ENCODE measurements at regions not wholly inside any gene's neighbourhood (a gene's known extent, or its start where the extent isn't known, plus 50 kb on each side); places are given as distances from the start of the nearest gene placed in this dataset.

DNA sequence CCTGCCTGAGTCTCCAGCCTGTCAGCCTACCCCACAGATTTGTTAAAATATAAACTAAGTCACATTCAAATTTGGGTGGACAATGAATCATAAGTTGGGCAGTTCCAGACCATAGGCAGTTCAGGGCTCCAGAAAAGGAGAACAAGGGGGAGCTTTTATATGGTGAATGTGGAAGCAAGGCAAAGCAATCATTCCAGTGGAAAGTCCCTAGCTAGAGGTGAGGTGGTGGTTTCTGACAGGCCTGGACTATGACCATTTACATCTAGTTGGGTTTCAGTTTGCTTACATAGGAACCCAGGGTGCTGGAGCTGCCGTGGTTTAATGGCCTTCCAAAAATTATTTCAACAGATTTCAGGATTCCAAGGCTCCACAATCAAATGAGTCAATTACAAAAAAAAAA lies 207.3 kb downstream of the AEBP2 start:
- no peak overlapping the region for H3K27ac ChIP-seq (ENCODE audit: low read depth, low read length, poor library complexity, severe bottlenecking)
- no peaks in the 10 kb centered on the region for H3K4me1 ChIP-seq (ENCODE audit: insufficient read depth, low read length, poor library complexity, severe bottlenecking)
- intact Hi-C loops (cut with micrococcal nuclease; ENCODE audit: unreplicated experiment), result no loop called here
- H3K4me2 ChIP-seq (ENCODE audit: low read length), result no peak overlapping the region
- no peaks in the 10 kb centered on the region for H3K9me3 ChIP-seq (ENCODE audit: low read length)
- ChIA-PET CTCF (ENCODE audit: unreplicated experiment) (no interaction called here), POLR2A (no interaction called here)
- H3K4me3 ChIP-seq (ENCODE audit: low read depth, low read length, poor library complexity, severe bottlenecking), result no peak overlapping the region
- H3K79me2 ChIP-seq (ENCODE audit: insufficient read depth, low read depth, low read length), result no peaks in the 10 kb centered on the region
- H3K36me3 ChIP-seq (ENCODE audit: insufficient read depth, low read length), result no peaks in the 10 kb centered on the region
- H3K9me2 ChIP-seq (ENCODE audit: insufficient read depth, low read length), result no peaks in the 10 kb centered on the region
- DNase-seq (ENCODE audit: low spot score), result no peak
- no peaks in the 10 kb centered on the region for H4K20me1 ChIP-seq (ENCODE audit: insufficient read depth, low read length)
- no TSS peak for BruUV-seq (replicated peaks)
- no peak overlapping the region for H2AFZ ChIP-seq (ENCODE audit: low read length)
- no peak for TF ChIP-seq EZH2phosphoT487 (IDR thresholded peaks at IDR 0.05; ENCODE audit: borderline replicate concordance, low read depth, low read length)
- TF ChIP-seq, protein P1, sequence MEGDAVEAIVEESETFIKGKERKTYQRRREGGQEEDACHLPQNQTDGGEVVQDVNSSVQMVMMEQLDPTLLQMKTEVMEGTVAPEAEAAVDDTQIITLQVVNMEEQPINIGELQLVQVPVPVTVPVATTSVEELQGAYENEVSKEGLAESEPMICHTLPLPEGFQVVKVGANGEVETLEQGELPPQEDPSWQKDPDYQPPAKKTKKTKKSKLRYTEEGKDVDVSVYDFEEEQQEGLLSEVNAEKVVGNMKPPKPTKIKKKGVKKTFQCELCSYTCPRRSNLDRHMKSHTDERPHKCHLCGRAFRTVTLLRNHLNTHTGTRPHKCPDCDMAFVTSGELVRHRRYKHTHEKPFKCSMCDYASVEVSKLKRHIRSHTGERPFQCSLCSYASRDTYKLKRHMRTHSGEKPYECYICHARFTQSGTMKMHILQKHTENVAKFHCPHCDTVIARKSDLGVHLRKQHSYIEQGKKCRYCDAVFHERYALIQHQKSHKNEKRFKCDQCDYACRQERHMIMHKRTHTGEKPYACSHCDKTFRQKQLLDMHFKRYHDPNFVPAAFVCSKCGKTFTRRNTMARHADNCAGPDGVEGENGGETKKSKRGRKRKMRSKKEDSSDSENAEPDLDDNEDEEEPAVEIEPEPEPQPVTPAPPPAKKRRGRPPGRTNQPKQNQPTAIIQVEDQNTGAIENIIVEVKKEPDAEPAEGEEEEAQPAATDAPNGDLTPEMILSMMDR (conservative IDR thresholded peaks at IDR 0.05; ENCODE audit: low read length), result no peak

DNA sequence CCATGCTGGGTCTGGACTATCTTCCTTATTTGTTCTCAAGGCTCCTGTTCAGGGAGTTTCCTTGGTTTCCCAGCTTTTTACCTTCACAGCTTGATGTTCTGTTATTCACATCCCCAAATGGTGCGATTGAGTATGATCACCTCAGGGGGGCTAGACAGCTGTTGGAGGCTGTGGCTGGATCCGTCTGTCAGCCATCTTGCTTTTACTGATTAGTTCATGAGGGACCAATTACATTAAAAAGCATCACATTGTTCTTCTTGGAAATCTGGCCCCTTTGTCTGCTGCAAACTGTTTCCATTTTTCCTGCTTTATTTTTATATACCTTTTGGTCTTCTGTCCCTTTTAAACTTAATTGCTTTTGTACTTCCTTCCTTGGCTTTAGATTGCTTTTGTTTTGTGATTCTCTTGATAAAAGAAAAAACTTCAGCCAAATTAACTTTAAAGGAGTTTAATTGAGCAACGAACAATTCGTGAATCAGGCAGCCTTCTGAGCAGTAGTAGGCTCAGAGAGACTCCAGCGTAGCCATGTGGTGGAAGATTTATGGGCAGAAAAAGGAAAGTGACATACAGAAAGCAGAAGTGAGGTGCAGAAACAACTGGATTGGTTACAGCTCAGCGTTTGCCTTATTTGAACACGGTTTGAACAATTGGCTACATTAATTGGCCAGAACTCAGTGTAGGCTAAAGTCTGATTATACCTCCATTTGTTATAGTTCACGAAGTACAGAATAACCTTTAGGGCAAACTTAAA lies 208.7 kb downstream of the AEBP2 start:
- no peaks in the 10 kb centered on the region for H3K9me3 ChIP-seq (ENCODE audit: low read length)
- ChIA-PET POLR2A (no interaction called here), CTCF (ENCODE audit: unreplicated experiment) (no interaction called here)
- H3K4me1 ChIP-seq (ENCODE audit: insufficient read depth, low read length, poor library complexity, severe bottlenecking), result no peaks in the 10 kb centered on the region
- H2AFZ ChIP-seq (ENCODE audit: low read length), result no peak overlapping the region
- H3K79me2 ChIP-seq (ENCODE audit: insufficient read depth, low read depth, low read length), result no peaks in the 10 kb centered on the region
- H3K9me2 ChIP-seq (ENCODE audit: insufficient read depth, low read length), result no peaks in the 10 kb centered on the region
- no TSS peak for BruUV-seq (replicated peaks)
- intact Hi-C loops (cut with micrococcal nuclease; ENCODE audit: unreplicated experiment), result no loop called here
- H3K27ac ChIP-seq (ENCODE audit: low read depth, low read length, poor library complexity, severe bottlenecking), result no peak overlapping the region
- H3K4me3 ChIP-seq (ENCODE audit: low read depth, low read length, poor library complexity, severe bottlenecking), result no peak overlapping the region
- no peaks in the 10 kb centered on the region for H3K36me3 ChIP-seq (ENCODE audit: insufficient read depth, low read length)
- DNase-seq (ENCODE audit: low spot score), result no peak
- H4K20me1 ChIP-seq (ENCODE audit: insufficient read depth, low read length), result no peaks in the 10 kb centered on the region
- H3K4me2 ChIP-seq (ENCODE audit: low read length), result no peak overlapping the region
- TF ChIP-seq, protein P1 (conservative IDR thresholded peaks at IDR 0.05; ENCODE audit: low read length), result no peak
- no peak for TF ChIP-seq EZH2phosphoT487 (IDR thresholded peaks at IDR 0.05; ENCODE audit: borderline replicate concordance, low read depth, low read length)

DNA sequence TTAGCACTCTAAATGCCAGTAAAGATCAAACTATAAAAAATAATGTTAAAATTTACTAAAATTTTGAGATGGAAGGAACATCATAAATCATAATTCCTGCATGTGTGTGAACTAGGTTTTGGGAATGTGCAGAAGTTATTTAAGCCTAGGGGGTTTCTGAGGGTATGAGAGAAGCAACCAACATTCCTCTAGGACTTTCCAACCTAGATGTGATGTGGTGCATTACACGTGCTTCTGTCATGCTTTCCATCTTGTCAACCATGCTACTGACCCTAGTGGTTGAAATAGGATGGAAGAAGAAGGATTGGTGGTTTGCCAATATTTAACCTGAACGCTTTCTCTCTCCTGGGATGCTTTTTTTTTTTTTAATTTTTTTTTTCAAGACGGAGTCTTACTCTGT lies 209.3 kb downstream of the AEBP2 start:
- no peak overlapping the region for H2AFZ ChIP-seq (ENCODE audit: low read length)

More for the DNA sequence above, 209.3 kb downstream of the AEBP2 start:
- no peak overlapping the region for H3K4me3 ChIP-seq (ENCODE audit: low read depth, low read length, poor library complexity, severe bottlenecking)
- no peaks in the 10 kb centered on the region for H3K79me2 ChIP-seq (ENCODE audit: insufficient read depth, low read depth, low read length)
- intact Hi-C loops (cut with micrococcal nuclease; ENCODE audit: unreplicated experiment), result no loop called here
- no peaks in the 10 kb centered on the region for H3K4me1 ChIP-seq (ENCODE audit: insufficient read depth, low read length, poor library complexity, severe bottlenecking)
- no peaks in the 10 kb centered on the region for H3K36me3 ChIP-seq (ENCODE audit: insufficient read depth, low read length)
- no peak overlapping the region for H3K4me2 ChIP-seq (ENCODE audit: low read length)
- no TSS peak for BruUV-seq (replicated peaks)
- POLR2A ChIA-PET, result no interaction called here
- H3K27ac ChIP-seq (ENCODE audit: low read depth, low read length, poor library complexity, severe bottlenecking), result no peak overlapping the region
- TF ChIP-seq, protein P1 (conservative IDR thresholded peaks at IDR 0.05; ENCODE audit: low read length), result no peak
- no peak for TF ChIP-seq EZH2phosphoT487 (IDR thresholded peaks at IDR 0.05; ENCODE audit: borderline replicate concordance, low read depth, low read length)
- no peaks in the 10 kb centered on the region for H3K9me2 ChIP-seq (ENCODE audit: insufficient read depth, low read length)
- no peak for DNase-seq (ENCODE audit: low spot score)
- CTCF ChIA-PET (ENCODE audit: unreplicated experiment), result no interaction called here
- no peaks in the 10 kb centered on the region for H4K20me1 ChIP-seq (ENCODE audit: insufficient read depth, low read length)
- H3K9me3 ChIP-seq (ENCODE audit: low read length), result no peaks in the 10 kb centered on the region
